ENCODE measurements at regions not wholly inside any gene's neighbourhood (a gene's known extent, or its start where the extent isn't known, plus 50 kb on each side); places are given as distances from the start of the nearest gene placed in this dataset.

DNA sequence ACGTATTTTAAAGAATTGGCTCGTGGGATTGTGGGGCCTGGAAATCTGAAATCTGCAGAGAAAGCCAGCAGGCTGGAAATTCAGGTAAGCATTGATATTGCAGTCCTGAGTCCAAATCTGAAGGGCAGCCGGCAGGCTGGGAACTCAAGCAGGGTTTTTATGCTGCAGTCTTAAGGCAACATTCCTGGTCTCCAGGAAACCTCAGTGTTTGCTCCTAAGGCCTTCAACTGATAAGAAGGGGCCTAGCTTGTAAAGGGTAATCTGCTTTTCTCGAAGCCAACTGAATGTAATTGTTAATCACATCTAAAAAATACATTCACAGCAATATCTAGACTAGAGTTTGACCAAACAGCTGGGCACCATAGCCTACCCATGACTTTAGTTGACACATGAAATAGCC lies 154.4 kb downstream of the EFNB2 start:
- no peak for DNase-seq

DNA sequence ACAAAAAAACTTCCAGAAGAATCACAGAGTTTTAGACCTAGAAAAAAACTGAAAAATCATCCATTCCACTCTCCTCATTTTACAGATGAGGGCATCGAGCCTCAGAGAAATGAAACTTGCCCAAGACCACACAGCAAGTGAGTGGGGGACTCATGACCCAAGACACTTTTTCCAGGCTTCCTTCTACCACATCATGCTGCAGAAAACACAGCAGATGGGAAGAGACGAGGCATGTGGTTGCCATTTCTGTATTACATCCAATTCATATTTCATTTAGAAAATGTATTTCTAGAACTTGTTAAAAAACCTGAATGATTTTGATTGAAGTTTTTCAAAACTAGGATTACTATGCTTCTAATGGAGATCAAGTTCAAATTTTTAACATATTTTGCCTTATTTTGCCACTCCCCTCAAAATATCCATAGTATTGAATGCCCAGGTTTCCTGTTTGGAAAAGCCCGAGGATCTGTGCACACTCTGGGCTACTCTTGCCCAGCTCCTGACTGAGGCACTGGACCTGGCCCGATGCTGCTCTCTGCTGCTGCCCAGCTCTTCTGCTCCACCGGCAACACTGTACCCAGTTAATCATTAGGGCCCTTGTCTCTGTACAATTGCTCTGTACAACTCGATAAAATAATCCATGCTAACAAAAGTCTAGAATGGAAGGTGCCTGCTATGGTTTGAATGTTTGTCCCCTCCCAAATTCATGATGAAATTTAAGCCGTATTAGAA lies 157.4 kb downstream of the EFNB2 start:
- no peak for DNase-seq

DNA sequence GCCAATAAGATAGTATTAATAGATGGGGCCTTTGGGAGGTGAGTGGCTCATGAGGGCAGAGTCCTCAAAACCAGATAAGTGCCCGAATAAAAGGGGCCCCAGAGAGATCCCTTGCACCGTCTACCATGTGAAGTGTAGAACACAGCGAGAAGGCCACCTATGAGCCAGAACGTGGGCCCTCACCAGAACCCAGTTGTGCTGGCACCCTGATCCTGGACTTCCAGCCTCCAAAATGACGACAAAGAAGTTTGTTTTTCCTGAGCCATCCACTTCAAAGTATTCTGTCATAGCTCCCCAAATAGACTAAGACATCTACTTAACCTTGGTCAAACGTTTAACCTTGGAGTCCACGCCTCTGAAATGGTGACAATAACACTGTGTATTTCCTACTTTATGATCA lies 158.1 kb downstream of the EFNB2 start:
- DNase-seq: no peak

DNA sequence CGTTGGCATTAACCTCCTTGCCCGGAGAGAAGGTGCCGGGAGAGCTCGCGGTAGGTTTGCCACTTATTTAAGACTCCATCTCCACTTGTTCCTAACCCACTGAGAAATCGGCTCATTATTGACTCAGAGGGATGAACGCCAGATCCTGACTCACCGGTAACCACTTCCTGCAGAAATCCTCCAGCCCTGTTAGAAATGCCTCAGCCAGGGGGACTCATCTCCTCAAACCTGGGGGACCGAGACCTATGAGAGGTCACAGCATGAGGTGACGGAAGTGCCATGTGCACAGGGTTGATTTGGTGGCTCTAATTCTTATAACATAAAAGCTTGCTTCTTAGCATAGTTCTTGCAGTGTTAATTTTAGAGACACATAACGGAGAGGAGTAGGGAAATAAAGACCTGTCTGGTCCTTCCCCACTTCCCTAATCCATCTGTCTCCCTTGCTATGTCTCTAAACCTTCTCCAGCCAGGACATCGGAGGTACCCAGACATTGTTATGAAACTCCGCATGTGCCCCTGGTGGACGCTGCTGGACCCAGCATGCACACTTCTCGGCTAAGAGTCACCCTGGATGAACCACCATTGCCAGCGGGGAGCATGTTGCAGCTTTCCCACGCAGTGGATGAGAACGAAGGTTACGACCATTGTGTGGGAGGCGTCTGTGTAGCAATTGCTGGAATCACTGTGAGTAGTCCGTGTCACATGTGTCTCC lies 158.9 kb downstream of the EFNB2 start:
- no peak for DNase-seq

DNA sequence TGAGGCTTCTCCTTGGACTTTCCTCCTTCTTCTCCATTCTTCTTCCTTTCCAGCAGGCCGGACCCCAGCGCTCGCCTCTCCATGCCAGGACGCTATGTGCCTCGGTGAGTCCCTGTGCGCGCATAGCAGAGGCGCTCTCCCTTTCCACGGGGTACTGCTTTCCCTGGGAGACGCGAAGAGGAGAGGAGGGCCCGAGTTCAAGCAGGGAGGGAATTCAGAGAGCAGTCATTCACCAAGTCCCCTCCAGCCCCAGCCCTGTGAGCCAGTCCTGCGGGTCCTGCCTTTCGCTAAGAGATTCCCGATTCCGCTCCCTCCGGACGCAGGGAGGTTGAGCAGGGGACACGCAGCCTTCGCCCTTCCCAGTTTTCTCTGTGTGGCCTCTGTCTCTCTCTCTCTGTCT lies 160.4 kb downstream of the EFNB2 start:
- no peak for DNase-seq

DNA sequence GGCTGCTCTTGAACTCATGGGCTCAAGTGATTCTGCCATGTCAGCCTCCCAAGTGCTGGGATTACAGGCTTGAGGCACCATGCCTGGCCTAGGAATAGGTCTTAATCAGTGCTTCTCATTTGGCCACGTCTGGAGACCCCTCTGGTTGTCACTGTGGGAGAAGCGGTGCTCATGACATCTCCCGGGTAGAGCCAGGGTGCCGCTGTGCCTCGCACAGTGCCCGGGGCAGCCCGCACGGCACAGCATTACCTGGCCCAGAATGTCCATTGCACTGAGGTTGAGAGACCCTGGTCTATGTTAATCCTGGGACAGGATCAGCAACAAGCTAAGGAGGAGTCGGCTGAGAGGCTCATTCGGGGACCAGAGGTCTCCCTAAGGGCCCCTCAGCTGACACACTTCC lies 160.8 kb downstream of the EFNB2 start:
- DNase-seq: no peak

DNA sequence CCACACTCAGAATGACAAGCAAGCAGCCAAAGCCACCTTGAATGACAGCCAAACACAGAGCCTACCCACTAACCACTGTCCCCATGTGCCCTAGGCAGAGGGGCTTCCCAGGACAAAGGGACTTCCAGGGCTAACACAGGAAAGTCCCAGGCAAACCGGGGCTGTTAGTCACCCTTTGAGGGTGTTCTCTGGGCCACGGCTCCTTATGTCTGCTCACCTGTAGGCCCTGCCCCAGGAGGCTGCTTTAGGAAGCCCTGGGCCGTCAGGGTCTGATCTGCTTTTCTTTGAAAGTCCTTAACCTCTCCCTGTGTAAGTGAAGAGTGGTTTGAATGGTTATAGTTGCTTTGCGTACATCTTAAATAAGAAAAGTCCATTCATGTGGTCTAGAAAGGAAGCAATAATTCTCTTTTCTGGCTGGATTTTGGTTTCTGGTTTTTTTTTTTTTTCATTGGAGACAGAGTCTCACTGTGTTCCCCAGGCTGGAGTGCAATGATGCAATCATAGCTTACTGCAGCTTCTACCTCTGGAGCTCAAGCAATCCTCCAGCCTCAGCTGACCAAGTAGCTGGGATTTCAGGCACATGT lies 161.4 kb downstream of the EFNB2 start:
- peak in 1 of 3 experiments; percentile 45 for DNase-seq

DNA sequence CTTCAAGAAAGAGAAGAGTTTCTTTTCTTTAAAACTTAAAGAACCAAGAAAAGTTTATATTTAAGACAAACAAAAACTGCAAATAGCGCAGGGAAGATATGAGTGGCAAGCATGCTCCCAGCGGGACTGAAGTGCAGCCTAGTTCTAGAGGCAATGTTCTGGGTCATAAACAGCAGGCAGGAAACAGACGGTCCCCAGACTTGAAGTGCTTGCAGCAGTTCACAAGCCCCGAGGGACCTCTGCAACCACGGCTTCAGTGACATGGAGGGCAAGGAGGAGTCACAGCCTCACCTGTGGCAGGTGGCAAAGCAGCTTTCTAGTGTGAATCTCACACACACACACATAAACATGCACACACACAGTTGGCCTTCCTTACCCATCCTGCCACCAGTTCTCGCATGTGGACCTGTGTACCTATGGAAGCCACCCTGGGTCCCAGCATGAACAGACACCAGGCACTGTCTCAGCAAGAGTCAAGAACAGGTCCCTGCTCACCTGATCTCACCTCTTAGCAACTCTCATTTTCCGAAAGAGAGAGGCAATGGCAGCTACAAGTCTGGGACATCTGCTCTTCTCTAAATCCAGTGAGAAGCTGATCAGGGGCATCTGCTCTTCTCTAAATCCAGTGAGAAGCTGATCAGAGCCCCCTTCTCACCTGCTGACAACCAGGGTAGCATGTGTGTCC lies 162.0 kb downstream of the EFNB2 start:
- DNase-seq: peak; percentile 62 to 98 (median 82)

DNA sequence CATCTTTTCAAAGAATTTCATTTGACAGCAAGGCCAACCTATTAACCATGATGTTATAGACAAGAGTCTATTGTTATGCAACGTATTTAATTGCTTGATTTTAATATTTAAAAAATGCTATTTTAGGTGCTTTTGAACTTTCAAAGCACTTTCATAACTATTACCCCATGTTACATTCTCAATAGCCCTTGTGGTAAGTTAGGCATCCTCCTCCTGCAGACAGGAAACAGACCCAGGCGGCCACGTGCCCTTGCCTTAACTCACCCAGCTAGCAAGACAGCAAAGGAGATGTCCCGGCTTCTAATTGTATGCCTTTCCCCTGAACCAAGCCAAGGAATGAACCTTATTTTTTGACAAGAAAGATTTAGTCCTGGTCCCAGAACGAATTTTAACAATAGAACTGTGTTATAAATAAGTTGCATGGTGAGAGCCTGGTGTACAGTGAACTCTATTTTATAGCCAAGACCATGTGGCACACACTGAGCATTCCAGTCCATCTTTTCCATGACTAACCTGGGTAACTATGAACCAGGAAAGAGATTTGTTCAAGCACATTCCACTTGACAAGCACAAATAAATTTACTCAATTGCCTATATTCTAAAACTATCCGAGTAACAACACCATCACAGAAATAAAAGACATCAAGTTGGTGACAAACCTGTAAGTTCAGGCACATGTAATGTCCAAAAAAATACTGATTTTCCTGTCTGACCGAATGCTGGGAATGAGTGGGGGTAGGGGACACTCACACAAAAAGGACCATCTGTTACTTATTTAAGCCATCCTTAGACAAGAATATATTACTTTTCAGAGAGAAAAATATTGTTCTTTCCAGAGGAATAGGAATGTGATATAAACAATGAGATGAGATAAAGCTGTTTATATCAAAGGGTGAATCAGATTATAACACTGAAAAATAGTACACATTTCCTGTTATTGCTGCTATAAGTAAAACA lies 163.0 kb downstream of the EFNB2 start:
- no peak for DNase-seq

DNA sequence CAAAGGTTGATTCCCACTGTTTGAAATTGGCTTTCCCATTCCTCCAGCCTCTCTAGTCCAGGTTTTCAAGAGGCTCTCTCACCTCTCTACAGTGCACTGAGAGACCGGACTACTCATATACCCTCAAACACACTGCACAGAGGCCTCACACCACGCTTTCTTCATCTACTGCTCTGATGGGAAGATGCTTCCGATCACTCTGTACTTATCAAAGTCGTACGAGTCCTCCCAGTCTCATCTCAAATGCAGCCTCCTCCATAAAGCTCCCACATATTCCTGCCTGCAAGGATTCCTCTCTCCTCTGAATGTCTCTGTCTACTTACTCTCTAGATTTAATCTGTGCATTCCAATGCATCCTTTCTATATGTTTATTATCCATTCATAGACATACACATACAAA lies 164.4 kb downstream of the EFNB2 start:
- DNase-seq: no peak

DNA sequence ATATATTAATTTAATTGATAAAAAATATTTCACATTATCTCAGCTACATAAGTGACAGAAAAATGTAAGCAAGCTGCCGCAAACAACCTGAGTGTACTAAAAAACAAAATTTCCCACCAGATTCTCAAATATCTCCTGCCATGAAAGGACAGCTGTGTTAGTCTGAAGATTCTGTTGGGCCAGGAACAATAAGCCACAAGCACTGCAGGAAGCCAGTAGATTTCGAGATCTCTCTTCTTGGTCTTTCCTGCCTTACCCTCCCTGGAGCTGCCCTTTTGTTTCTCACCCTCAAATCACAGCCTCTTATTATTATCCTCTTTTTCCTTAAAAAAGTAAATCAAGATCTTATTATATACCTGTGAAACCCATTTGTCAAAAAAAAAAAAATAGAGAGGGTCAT lies 165.6 kb downstream of the EFNB2 start:
- DNase-seq: no peak

DNA sequence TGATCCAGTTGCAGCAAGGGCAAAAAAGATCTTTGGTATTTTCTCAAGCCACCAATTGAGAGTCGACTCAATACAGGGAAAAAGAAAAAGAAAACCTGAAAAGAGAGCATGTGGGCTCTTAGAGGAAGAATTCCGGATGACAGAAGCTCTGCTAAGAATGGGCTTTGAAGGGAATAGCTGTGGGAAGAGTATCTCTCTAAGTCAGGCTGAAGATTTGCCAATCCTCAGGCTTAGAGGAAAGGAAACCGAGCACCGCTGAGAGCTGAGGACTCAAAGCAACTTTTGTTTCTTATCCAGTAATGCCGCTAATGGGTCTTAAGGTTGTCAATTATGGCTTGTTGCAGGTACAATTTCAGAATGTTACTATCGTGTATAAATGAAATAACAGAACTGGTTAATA lies 166.4 kb downstream of the EFNB2 start:
- no peak for DNase-seq

DNA sequence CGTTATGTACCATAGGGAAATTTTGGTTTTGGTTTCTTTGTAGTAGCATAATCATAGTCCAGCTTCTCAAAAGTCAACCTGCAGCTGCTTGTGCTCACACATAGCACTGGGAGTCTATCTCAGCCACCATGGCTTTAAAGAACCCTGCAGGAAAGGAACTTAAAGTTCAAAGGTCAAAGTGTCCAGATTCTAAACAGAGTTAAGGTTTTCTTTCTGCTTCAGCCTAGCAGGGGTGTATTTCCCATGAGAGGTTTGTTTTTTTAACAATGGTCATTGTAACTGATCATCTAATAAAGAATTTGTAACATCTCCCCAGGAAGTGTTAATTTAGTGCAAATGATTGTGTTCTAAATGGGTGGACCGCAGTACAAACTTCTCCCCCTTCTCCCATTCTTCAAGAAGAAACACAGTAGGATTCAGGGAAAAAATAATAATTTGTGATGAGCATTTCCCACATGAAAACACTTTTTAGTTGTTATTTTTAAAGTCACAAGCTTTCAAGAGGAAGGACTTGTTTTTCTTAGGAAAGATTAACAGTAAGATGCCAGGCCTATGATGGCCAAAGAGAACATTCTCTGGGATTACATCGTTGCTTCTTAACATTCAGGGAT lies 168.0 kb downstream of the EFNB2 start:
- DNase-seq: no peak

DNA sequence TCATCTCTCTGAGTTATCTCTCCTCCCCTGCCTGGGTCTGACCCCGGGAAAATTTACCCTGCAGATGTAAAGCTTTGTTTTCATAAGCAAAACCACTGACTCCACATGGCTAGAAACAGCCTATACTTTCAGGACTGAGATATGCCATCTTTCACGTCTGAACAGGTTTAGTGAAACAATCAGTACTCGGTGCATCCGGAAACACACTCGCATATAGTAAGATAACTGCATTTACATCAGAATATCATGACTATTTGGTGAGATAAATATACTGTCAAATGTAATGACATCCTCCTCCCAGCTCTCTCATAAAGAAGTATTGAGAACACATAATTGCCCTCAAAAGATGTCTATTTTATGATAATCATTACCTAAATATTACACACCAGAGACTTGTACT lies 172.8 kb downstream of the EFNB2 start:
- no peak for DNase-seq

DNA sequence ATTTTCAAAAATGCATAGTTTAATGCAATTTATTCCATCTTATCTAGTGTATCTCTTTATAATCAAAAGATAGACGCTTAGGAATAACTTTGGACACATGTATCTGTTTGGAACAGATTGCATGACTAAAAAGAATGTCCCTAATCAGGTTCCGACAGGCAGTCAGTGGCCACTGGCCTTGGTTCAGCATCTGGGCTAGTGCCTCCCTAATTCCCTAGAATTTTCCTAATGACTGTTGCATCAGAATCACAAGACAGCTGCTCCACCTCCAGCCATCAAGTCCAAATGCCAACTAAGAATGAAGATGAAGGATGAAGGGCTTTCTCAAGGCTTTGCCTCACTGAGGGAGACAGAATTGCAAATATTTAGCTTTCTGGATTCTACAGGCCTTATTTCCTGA lies 173.8 kb downstream of the EFNB2 start:
- DNase-seq: no peak

DNA sequence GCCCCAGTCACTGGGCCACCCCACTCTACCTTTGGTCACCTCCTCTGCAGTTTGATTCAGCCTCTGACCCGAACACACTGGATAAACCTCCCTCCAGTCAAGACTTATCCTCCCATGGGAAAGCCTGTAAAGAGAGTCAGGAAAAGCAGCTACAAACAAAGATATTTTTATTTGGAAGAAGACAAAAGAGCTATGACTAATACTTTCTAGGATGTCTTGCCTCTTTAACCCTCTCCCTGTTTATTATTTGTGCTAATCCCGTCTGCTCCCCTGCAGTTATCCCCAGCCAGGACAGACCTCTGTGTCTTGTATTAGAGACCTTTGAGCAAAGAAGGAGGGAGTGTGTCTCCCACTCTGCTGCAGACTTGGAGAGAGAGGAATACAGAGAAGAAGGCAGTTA lies 178.3 kb downstream of the EFNB2 start:
- no peak for DNase-seq

DNA sequence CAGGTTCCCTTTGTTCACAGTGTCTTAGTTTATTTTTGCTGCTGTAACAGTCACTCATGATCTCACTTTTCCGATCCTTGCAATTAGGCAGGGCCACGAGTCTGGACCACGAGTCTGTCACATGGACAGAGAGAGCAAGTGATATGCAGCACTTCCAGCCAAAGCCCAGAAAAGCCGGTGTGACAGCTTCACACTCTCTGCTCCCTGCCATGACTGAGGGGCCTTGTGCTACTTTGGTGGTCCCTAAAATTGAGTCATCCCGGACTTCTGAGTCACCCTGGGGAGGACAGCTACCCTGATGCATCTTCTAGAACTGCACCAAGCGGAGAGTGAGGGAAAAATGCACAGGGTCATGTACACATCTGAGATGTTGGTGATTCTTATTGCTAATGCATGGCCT lies 179.6 kb downstream of the EFNB2 start:
- DNase-seq: no peak

DNA sequence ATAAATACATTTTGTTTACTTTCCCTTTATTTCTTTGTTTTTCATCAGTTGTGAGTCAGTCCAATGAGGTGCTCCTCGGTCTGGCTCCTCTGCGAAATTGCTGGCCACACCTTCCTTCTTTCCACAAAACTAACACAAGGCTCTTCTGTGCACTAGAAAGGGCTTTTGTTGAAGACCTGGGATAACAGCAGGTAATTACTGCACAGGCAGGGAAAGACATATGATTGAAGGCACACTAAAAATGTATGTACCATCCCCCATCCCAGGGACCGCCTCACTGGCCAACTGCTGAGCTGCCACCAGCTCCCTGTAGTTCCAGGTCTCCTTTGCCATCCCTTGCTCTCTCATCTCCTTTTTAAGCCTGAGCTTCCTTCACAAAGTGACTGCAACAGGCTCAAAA lies 180.5 kb downstream of the EFNB2 start:
- peak in 2 of 3 experiments; percentile 65 to 87 for DNase-seq

DNA sequence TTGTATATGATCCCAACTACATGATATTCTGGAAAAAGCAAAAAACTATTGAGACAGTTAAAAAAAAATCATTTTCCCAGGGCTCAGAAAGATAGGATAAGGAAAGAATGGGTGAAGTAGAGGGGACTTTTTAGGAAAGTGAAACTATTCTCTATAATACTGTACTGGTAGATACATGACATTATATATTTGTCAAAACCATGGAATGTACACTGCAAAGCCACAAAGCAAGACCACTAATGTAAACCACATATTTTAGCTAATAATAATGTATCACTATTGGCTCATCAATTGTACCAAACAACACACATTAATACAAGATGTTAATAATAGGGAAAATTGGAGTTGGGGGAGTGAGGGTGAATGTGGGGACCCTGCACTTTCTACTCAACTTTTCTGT lies 182.6 kb downstream of the EFNB2 start:
- no peak for DNase-seq

DNA sequence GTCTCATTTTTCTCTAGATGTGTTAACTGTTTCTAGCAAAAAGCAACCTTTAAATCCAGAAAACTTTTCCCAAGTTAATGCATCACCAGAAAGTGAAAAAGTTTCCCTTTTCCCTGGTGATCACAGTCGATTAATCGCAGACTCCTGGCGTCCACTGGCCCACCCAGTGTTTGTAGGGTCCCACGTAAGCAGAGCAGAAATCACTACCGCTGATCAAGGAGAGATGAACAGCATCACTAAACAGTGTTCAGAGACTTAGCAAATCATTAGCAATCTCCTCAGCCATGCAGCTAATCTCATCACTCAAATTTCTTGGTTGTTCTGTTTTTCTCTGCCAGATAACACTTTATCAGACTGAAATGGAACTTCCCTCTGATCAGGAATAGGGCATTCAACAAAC lies 184.2 kb downstream of the EFNB2 start:
- no peak for DNase-seq

DNA sequence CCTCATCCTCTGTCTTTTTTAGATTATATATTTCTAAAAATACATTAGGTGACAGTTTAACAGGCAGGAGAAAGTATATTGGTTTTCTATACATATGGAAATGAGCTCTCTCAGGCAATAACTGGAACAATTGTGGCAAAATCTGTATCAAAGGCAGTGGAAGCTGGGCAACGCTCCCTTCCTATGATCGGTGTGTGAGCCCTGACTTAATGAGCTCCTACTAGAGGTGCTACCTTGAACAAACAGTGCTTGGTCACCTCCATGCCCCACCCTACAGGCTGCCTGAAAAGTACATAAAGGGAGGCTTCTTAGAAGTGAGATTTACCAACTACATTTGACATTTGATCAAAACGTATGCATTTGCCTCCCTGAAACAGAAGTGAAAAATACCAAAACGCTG lies 185.3 kb downstream of the EFNB2 start:
- DNase-seq: peak in 2 of 3 experiments; percentile 49 to 80

Measured in NCI-H1417 (cell line).